DND-41 (cell line): ENCODE measurements at regions not wholly inside any gene's neighbourhood (a gene's known extent, or its start where the extent isn't known, plus 50 kb on each side); places are given as distances from the start of the nearest gene placed in this dataset.

Experiments used
- CTCF ChIP-seq: IDR thresholded peaks from 2 replicates; pipeline ENCODE4 v1.5.1; 2012; ENCODE audit warnings: borderline replicate concordance, low read length, moderate library complexity, mild to moderate bottlenecking; ENCODE audit not compliant: poor library complexity, severe bottlenecking; ENCODE audit errors: extremely low read depth
- EZH2 ChIP-seq: IDR thresholded peaks from 3 replicates; pipeline ENCODE4 v1.6.1; 2012; ENCODE audit warnings: borderline replicate concordance, low read depth, mild to moderate bottlenecking, moderate library complexity, low read length, inconsistent platforms; ENCODE audit not compliant: severe bottlenecking

- TF ChIP-seq CTCF (no peak), EZH2 (no peak)
These were observed 200.9 kb upstream of the RIOK2 start for GRCh38 chr5:97383996-97384395.
